IMR-90 (cell line): ENCODE measurements at regions not wholly inside any gene's neighbourhood (a gene's known extent, or its start where the extent isn't known, plus 50 kb on each side); places are given as distances from the start of the nearest gene placed in this dataset.

Source experiments
- ATAC-seq: fragments of 200-7000 bp; cut with Tn5 transposase; 2 replicates; pipeline ENCODE4 v1.9.1; 2020; ENCODE audit warnings: low read depth, mild to moderate bottlenecking, moderate library complexity
- BruUV-seq: library from RNA; stranded (reverse); fragments of 400-500 nt; replicated peaks from 2 replicates; lab custom pipeline; 2021; lab: Mats Ljungman, UMichigan
- CTCF ChIA-PET: fragments of 300-600 bp; formaldehyde crosslinking; extraction: SDS; loops from one replicate; lab custom pipeline; 2021; ENCODE audit warnings: antibody characterized with exemption; lab: Yijun Ruan, JAX
- POLR2A ChIA-PET: fragments of 300-600 bp; sonication (Branson Sonifier 250); formaldehyde crosslinking; loops from one replicate; lab custom pipeline; 2022; ENCODE audit warnings: antibody characterized with exemption; ENCODE audit not compliant: unreplicated experiment; lab: Charles Lee
- DNase-seq: peaks from one replicate; pipeline ENCODE4 v3.0.0; 2013
- H2AFZ ChIP-seq: replicated peaks from 2 replicates; pipeline ENCODE3; 2013; ENCODE audit warnings: low read length, mild to moderate bottlenecking; ENCODE audit not compliant: poor library complexity
- H2AK5ac ChIP-seq: 2 replicates; pipeline ENCODE4 v1.6.1; 2013; ENCODE audit warnings: low read depth, low read length, inconsistent platforms
- H2AK9ac ChIP-seq: replicated peaks from 2 replicates; pipeline ENCODE3; 2013; ENCODE audit warnings: mild to moderate bottlenecking, low read depth, low read length, moderate library complexity; ENCODE audit not compliant: poor library complexity
- H2BK120ac ChIP-seq: 2 replicates; pipeline ENCODE4 v1.6.1; 2013; ENCODE audit warnings: low read depth, low read length, inconsistent platforms
- H2BK15ac ChIP-seq: 3 replicates; pipeline ENCODE4 v1.6.1; 2013; ENCODE audit warnings: low read depth, low read length, inconsistent platforms
- H2BK20ac ChIP-seq: 2 replicates; pipeline ENCODE4 v1.6.1; 2013; ENCODE audit warnings: low read depth, mild to moderate bottlenecking, inconsistent platforms, low read length, moderate library complexity
- H2BK5ac ChIP-seq: 2 replicates; pipeline ENCODE4 v1.6.1; 2013; ENCODE audit warnings: mild to moderate bottlenecking, low read depth, low read length, inconsistent platforms; ENCODE audit not compliant: poor library complexity, severe bottlenecking
- H3K14ac ChIP-seq: replicated peaks from 2 replicates; pipeline ENCODE4 v1.6.1; 2013; ENCODE audit warnings: low read depth, low read length, inconsistent platforms
- H3K18ac ChIP-seq: 2 replicates; pipeline ENCODE4 v1.6.1; 2013; ENCODE audit warnings: low read depth, low read length, control low read depth
- H3K23ac ChIP-seq: 2 replicates; pipeline ENCODE4 v1.6.1; 2013; ENCODE audit warnings: low read depth, low read length, inconsistent platforms
- H3K27ac ChIP-seq: 2 replicates; pipeline ENCODE4 v1.5.1; 2013; ENCODE audit warnings: mild to moderate bottlenecking, control low read depth, low read length; ENCODE audit not compliant: insufficient read depth
- H3K27me3 ChIP-seq: 2 replicates; pipeline ENCODE4 v1.6.1; 2013; ENCODE audit warnings: low read length; ENCODE audit not compliant: control insufficient read depth, insufficient read depth
- H3K36me3 ChIP-seq: 2 replicates; pipeline ENCODE4 v1.6.1; 2013; ENCODE audit warnings: low read length, mixed read lengths; ENCODE audit not compliant: control insufficient read depth, insufficient read depth
- H3K4ac ChIP-seq: 2 replicates; pipeline ENCODE4 v1.6.1; 2013; ENCODE audit warnings: low read depth, low read length, inconsistent platforms
- H3K4me1 ChIP-seq: 2 replicates; pipeline ENCODE4 v1.6.1; 2013; ENCODE audit warnings: low read length, mixed read lengths; ENCODE audit not compliant: control insufficient read depth, insufficient read depth
- H3K4me2 ChIP-seq: 2 replicates; pipeline ENCODE4 v1.6.1; 2013; ENCODE audit warnings: low read depth, mild to moderate bottlenecking, control low read depth, low read length, moderate library complexity
- H3K4me3 ChIP-seq: 2 replicates; pipeline ENCODE4 v1.5.1; 2013; ENCODE audit warnings: low read depth, mild to moderate bottlenecking, control low read depth, low read length, moderate library complexity; ENCODE audit not compliant: insufficient read depth
- H3K56ac ChIP-seq: 2 replicates; pipeline ENCODE4 v1.6.1; 2013; ENCODE audit warnings: low read length, inconsistent platforms; ENCODE audit not compliant: insufficient read depth; ENCODE audit errors: extremely low read depth
- H3K79me1 ChIP-seq, 2 experiments: 2 replicates each; pipeline ENCODE4 v1.6.1; 2013; ENCODE audit warnings: low read length in 2 of 2, inconsistent platforms in 1 of 2, low read depth in 1 of 2
- H3K9ac ChIP-seq: 2 replicates; pipeline ENCODE4 v1.6.1; 2013; ENCODE audit warnings: low read depth, low read length, control low read depth
- H3K9me1 ChIP-seq: 2 replicates; pipeline ENCODE4 v1.6.1; 2013; ENCODE audit warnings: low read length, inconsistent platforms; ENCODE audit not compliant: insufficient read depth
- H3K9me3 ChIP-seq: 2 replicates; pipeline ENCODE4 v1.6.1; 2013; ENCODE audit warnings: low read length; ENCODE audit not compliant: control insufficient read depth, insufficient read depth
- H4K20me1 ChIP-seq: 2 replicates; pipeline ENCODE4 v1.6.1; 2013; ENCODE audit warnings: low read length, inconsistent platforms; ENCODE audit not compliant: insufficient read depth
- H4K5ac ChIP-seq: 2 replicates; pipeline ENCODE4 v1.6.1; 2013; ENCODE audit warnings: mild to moderate bottlenecking, low read depth, low read length, control low read depth
- H4K8ac ChIP-seq, 2 experiments: 2 replicates each; pipeline ENCODE4 v1.6.1; 2013; ENCODE audit warnings: low read depth in 2 of 2, low read length in 2 of 2, control low read depth in 1 of 2, inconsistent platforms in 1 of 2
- H4K91ac ChIP-seq: 2 replicates; pipeline ENCODE4 v1.6.1; 2013; ENCODE audit warnings: low read depth, low read length, inconsistent platforms; ENCODE audit not compliant: insufficient read depth
- BHLHE40 ChIP-seq: fragments of 150-350 bp; IDR thresholded peaks from 2 replicates; pipeline ENCODE4 v1.6.1; 2016; ENCODE audit warnings: mild to moderate bottlenecking, low read depth, low read length
- POLR2A ChIP-seq: IDR thresholded peaks from 2 replicates; pipeline ENCODE4 v1.6.1; 2012; ENCODE audit warnings: mild to moderate bottlenecking, low read depth, low read length
- SMC3 ChIP-seq: fragments of 150-350 bp; IDR thresholded peaks from 2 replicates; pipeline ENCODE4 v1.6.1; 2016; ENCODE audit warnings: low read depth, mild to moderate bottlenecking, antibody characterized with exemption, low read length, moderate library complexity
- WGBS, 2 experiments: methylation state at CpG; one replicate each; pipeline versions ENCODE4 v1.1.5 to v1.1.7; 2013; ENCODE audit warnings: missing lambda C conversion rate in 2 of 2; ENCODE audit not compliant: insufficient read length in 1 of 2; ENCODE audit errors: extremely low coverage in 2 of 2; 5-methylcytosine and 5-hydroxymethylcytosine counted together
- dilution Hi-C: fragments of 300-500 bp; cut with HindIII; formaldehyde crosslinking; loops from one replicate; pipeline ENCODE4 v1.14.3; 2018; ENCODE audit warnings: low sequenced_read_pairs; ENCODE audit not compliant: unreplicated experiment
- in situ Hi-C: fragments of 300-500 bp; cut with MboI; formaldehyde crosslinking; loops from 3 replicates; pipeline ENCODE4 v1.14.3; 2019; ENCODE audit warnings: low sequenced_read_pairs, inconsistent platforms, mixed read lengths
- intact Hi-C: fragments of 100-400 bp; cut with micrococcal nuclease; formaldehyde crosslinking; loops from 2 replicates; pipeline ENCODE4 v1.10.0; 2022
- TF ChIP-seq, protein P1 (sequence below): fragments of 150-350 bp; IDR thresholded peaks from 2 replicates; pipeline ENCODE4 v1.6.1; 2017; ENCODE audit warnings: mild to moderate bottlenecking, antibody characterized with exemption, low read length, low read depth
- TF ChIP-seq, protein P2 (sequence below): conservative IDR thresholded peaks from 2 replicates; pipeline ENCODE4 v1.5.1; 2012; ENCODE audit warnings: mild to moderate bottlenecking, low read depth, low read length, improper control_type of control experiment
- TF ChIP-seq, protein P3 (sequence below): fragments of 150-350 bp; IDR thresholded peaks from 2 replicates; pipeline ENCODE4 v1.6.1; 2016; ENCODE audit warnings: low read depth, mild to moderate bottlenecking, low read length, moderate library complexity, borderline replicate concordance

DNA sequence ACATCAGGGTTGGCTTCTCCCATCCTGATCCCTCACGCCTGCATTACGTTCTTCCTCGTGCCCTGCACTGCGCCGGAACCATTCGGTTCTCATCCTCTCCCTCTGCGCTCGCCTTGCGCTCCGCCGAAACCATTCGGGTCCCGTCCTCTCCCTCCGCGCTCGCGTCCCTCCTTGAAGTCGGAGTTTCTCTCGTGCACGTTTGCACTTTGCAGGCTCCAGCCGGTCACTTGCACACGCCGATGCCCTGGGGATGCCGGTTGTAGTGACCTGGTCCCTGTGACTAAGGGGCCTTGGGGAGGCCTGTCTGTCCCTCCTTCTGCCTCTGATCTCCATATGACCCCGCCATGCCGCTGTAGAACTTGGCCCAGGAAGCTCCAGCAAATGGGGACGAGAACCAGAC lies 265.8 kb downstream of the TEX29 start:
- H3K23ac ChIP-seq = no peak overlapping the region
- intact Hi-C loops = no loop called here
- H2AK5ac ChIP-seq = no peak overlapping the region
- dilution Hi-C loops = no loop called here
- H2BK20ac ChIP-seq = no peak overlapping the region
- no peak overlapping the region for H3K56ac ChIP-seq
- H3K18ac ChIP-seq = no peak overlapping the region
- ChIA-PET POLR2A (no interaction called here), CTCF (no interaction called here)
- no peaks in the 10 kb centered on the region for H4K20me1 ChIP-seq
- H3K4ac ChIP-seq = no peak overlapping the region
- no peak overlapping the region for H4K91ac ChIP-seq
- no peak overlapping the region for H2BK15ac ChIP-seq
- H3K36me3 ChIP-seq = no peaks in the 10 kb centered on the region
- H3K4me3 ChIP-seq = no peak overlapping the region
- H3K27me3 ChIP-seq = no peaks in the 10 kb centered on the region
- no peak overlapping the region for H3K9ac ChIP-seq
- H2AFZ ChIP-seq = no peak overlapping the region
- H4K5ac ChIP-seq = no peak overlapping the region
- no peaks in the 10 kb centered on the region for H3K79me1 ChIP-seq
- no peak overlapping the region for H2BK120ac ChIP-seq
- WGBS, 2 experiments = 53% methylated on average over 9 of the region's 27 CpGs; no CpG with 5 or more reads in 1 of the 2 experiments
- peaks cover 44% of the 10 kb centered on the region for H3K9me3 ChIP-seq
- no peaks in the 10 kb centered on the region for H3K9me1 ChIP-seq
- no peak overlapping the region for H3K4me2 ChIP-seq
- BruUV-seq = no TSS peak
- no peak overlapping the region for H3K27ac ChIP-seq
- no peak overlapping the region for H4K8ac ChIP-seq
- in situ Hi-C loops = no loop called here
- no peak overlapping the region for H2BK5ac ChIP-seq
- DNase-seq = no peak
- ATAC-seq = no peak
- H2AK9ac ChIP-seq = no peak overlapping the region
- TF ChIP-seq BHLHE40 (no peak), POLR2A (no peak), SMC3 (no peak)
- TF ChIP-seq, protein P1, sequence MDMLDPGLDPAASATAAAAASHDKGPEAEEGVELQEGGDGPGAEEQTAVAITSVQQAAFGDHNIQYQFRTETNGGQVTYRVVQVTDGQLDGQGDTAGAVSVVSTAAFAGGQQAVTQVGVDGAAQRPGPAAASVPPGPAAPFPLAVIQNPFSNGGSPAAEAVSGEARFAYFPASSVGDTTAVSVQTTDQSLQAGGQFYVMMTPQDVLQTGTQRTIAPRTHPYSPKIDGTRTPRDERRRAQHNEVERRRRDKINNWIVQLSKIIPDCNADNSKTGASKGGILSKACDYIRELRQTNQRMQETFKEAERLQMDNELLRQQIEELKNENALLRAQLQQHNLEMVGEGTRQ = no peak
- TF ChIP-seq, protein P2, sequence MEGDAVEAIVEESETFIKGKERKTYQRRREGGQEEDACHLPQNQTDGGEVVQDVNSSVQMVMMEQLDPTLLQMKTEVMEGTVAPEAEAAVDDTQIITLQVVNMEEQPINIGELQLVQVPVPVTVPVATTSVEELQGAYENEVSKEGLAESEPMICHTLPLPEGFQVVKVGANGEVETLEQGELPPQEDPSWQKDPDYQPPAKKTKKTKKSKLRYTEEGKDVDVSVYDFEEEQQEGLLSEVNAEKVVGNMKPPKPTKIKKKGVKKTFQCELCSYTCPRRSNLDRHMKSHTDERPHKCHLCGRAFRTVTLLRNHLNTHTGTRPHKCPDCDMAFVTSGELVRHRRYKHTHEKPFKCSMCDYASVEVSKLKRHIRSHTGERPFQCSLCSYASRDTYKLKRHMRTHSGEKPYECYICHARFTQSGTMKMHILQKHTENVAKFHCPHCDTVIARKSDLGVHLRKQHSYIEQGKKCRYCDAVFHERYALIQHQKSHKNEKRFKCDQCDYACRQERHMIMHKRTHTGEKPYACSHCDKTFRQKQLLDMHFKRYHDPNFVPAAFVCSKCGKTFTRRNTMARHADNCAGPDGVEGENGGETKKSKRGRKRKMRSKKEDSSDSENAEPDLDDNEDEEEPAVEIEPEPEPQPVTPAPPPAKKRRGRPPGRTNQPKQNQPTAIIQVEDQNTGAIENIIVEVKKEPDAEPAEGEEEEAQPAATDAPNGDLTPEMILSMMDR = no peak
- TF ChIP-seq, protein P3, sequence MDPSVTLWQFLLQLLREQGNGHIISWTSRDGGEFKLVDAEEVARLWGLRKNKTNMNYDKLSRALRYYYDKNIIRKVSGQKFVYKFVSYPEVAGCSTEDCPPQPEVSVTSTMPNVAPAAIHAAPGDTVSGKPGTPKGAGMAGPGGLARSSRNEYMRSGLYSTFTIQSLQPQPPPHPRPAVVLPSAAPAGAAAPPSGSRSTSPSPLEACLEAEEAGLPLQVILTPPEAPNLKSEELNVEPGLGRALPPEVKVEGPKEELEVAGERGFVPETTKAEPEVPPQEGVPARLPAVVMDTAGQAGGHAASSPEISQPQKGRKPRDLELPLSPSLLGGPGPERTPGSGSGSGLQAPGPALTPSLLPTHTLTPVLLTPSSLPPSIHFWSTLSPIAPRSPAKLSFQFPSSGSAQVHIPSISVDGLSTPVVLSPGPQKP = no peak
- no peaks in the 10 kb centered on the region for H3K4me1 ChIP-seq
- no peak overlapping the region for H3K14ac ChIP-seq
